ENCODE measurements at regions not wholly inside any gene's neighbourhood (a gene's known extent, or its start where the extent isn't known, plus 50 kb on each side); places are given as distances from the start of the nearest gene placed in this dataset.

- ChIA-PET POLR2A (ENCODE audit: unreplicated experiment) (no interaction called here), CTCF (no interaction called here)
- H3K27ac ChIP-seq (ENCODE audit: insufficient read depth, low read length): no peak overlapping the region
These were observed 426.8 kb downstream of the MAN2A1 start for GRCh38 chr5:110116539-110116938.

More at GRCh38 chr5:110116539-110116938, 426.8 kb downstream of the MAN2A1 start:
- Histone ChIP-seq H3K4me1 (ENCODE audit: control insufficient read depth, insufficient read depth, low read length) (no peaks in the 10 kb centered on the region), H3K56ac (ENCODE audit: extremely low read depth, insufficient read depth, low read length) (no peak overlapping the region), H3K4me3 (ENCODE audit: insufficient read depth, low read depth, low read length) (no peak overlapping the region), H2BK5ac (ENCODE audit: low read depth, low read length, poor library complexity, severe bottlenecking) (no peak overlapping the region), H4K5ac (ENCODE audit: low read depth, low read length) (no peak overlapping the region), H2AFZ (replicated peaks; ENCODE audit: low read length, poor library complexity) (no peak overlapping the region), H2AK5ac (ENCODE audit: low read depth, low read length) (no peak overlapping the region), H3K27me3 (ENCODE audit: control insufficient read depth, insufficient read depth, low read length) (no peaks in the 10 kb centered on the region), H4K20me1 (ENCODE audit: insufficient read depth, low read length) (no peaks in the 10 kb centered on the region), H2BK20ac (ENCODE audit: low read depth, low read length) (no peak overlapping the region), H3K4me2 (ENCODE audit: low read depth, low read length) (no peak overlapping the region), H3K9ac (ENCODE audit: low read depth, low read length) (no peak overlapping the region), H3K14ac (replicated peaks; ENCODE audit: low read depth, low read length) (no peak overlapping the region), H2AK9ac (replicated peaks; ENCODE audit: low read depth, low read length, poor library complexity) (no peak overlapping the region), H3K9me3 (ENCODE audit: control insufficient read depth, insufficient read depth, low read length) (no peaks in the 10 kb centered on the region), H3K36me3 (ENCODE audit: control insufficient read depth, insufficient read depth, low read length) (no peaks in the 10 kb centered on the region), H3K9me1 (ENCODE audit: insufficient read depth, low read length) (no peaks in the 10 kb centered on the region), H4K8ac (ENCODE audit: low read depth in 2 of 2, low read length in 2 of 2) (no peak overlapping the region), H2BK120ac (ENCODE audit: low read depth, low read length) (no peak overlapping the region), H3K18ac (ENCODE audit: low read depth, low read length) (no peak overlapping the region), H4K91ac (ENCODE audit: insufficient read depth, low read depth, low read length) (no peak overlapping the region), H3K4ac (ENCODE audit: low read depth, low read length) (no peak overlapping the region), H3K79me1 (ENCODE audit: low read depth in 1 of 2, low read length in 2 of 2) (no peaks in the 10 kb centered on the region), H3K23ac (ENCODE audit: low read depth, low read length) (no peak overlapping the region), H2BK15ac (ENCODE audit: low read depth, low read length) (no peak overlapping the region)
- intact Hi-C loops (cut with micrococcal nuclease): no loop called here
- dilution Hi-C loops (cut with HindIII; ENCODE audit: low sequenced_read_pairs, unreplicated experiment): no loop called here
- no peak for ATAC-seq (ENCODE audit: low read depth)
- DNase-seq: no peak
- no CpG with 5 or more reads among the region's 1 CpG for WGBS, 2 experiments (ENCODE audit: extremely low coverage in 2 of 2, insufficient read length in 1 of 2)
- no peak for TF ChIP-seq ELK1 (IDR thresholded peaks at IDR 0.05; ENCODE audit: borderline replicate concordance, low read depth, low read length)
- no peak for TF ChIP-seq USF2 (IDR thresholded peaks at IDR 0.05; ENCODE audit: low read depth, low read length)
- TF ChIP-seq NFE2L2 (IDR thresholded peaks at IDR 0.05; ENCODE audit: low read depth, low read length): no peak
- TF ChIP-seq CEBPB (IDR thresholded peaks at IDR 0.05; ENCODE audit: low read depth, low read length): no peak
- TF ChIP-seq BHLHE40 (IDR thresholded peaks at IDR 0.05; ENCODE audit: low read depth, low read length): no peak
- no peak for TF ChIP-seq POLR2A (IDR thresholded peaks at IDR 0.05; ENCODE audit: low read depth, low read length)
- BruUV-seq (replicated peaks): no TSS peak
- in situ Hi-C loops (cut with MboI; ENCODE audit: low sequenced_read_pairs): no loop called here

Data from IMR-90 (cell line).